K562 (cell line): ENCODE measurements at regions not wholly inside any gene's neighbourhood (a gene's known extent, or its start where the extent isn't known, plus 50 kb on each side); places are given as distances from the start of the nearest gene placed in this dataset.

Source experiments
- ATAC-seq: fragments of 200-7000 bp; cut with Tn5 transposase; 3 replicates; pipeline ENCODE4 v1.9.1; 2020; ENCODE audit warnings: moderate library complexity
- BruUV-seq: library from RNA; stranded (reverse); fragments of 400-500 nt; replicated peaks from 2 replicates; lab custom pipeline; 2021; lab: Mats Ljungman, UMichigan
- CTCF ChIA-PET: fragments of 300-600 bp; formaldehyde crosslinking; extraction: SDS; loops from one replicate; lab custom pipeline; 2021; ENCODE audit warnings: low intra/inter-chr PET ratio; lab: Yijun Ruan, JAX
- POLR2A ChIA-PET: fragments of 300-600, 350-650 bp; sonication (Branson Sonifier 250); formaldehyde crosslinking; extraction: SDS; loops from one replicate; lab custom pipeline; 2021; ENCODE audit warnings: antibody characterized with exemption, inconsistent platforms; lab: Yijun Ruan, JAX
- DNase-seq, 4 experiments: peaks; one replicate each; pipeline versions ENCODE4 v3.0.0 to v3.0.0-alpha.2; 2011 to 2018; ENCODE audit warnings: low spot score in 3 of 4, mixed read lengths in 3 of 4; ENCODE audit errors: extremely low read depth in 1 of 4
- FAIRE-seq: peaks from 2 replicates; lab custom pipeline; 2011; peaks lifted over from hg19 to GRCh38; lab: Jason Lieb, UNC
- H2AFZ ChIP-seq: 2 replicates; pipeline ENCODE4 v1.6.0; 2011; ENCODE audit warnings: low read depth, low read length, control low read depth, inconsistent platforms
- H3K27ac ChIP-seq: fragments of 200-600 bp; 3 replicates; pipeline ENCODE4 v1.8.0; 2011; ENCODE audit warnings: low read depth, mild to moderate bottlenecking, control low read depth, inconsistent platforms, low read length, moderate library complexity, mixed read lengths; ENCODE audit errors: extremely low read depth
- H3K27me3 ChIP-seq, 2 experiments: fragments of 300-600 bp in 1 of 2; 2 replicates in 1 of 2; 3 replicates in 1 of 2; pipeline versions ENCODE4 v1.6.0 to v1.8.0; 2011; ENCODE audit warnings: inconsistent platforms in 2 of 2, low read length in 2 of 2, mild to moderate bottlenecking in 1 of 2, mixed read lengths in 1 of 2, moderate library complexity in 1 of 2; ENCODE audit not compliant: control insufficient read depth in 2 of 2, insufficient read depth in 2 of 2
- H3K36me3 ChIP-seq: fragments of 300-600 bp; 3 replicates; pipeline ENCODE4 v1.8.0; 2011; ENCODE audit warnings: mild to moderate bottlenecking, low read length, inconsistent platforms; ENCODE audit not compliant: control insufficient read depth, insufficient read depth
- H3K4me1 ChIP-seq, 2 experiments: fragments of 200-600 bp in 1 of 2; replicated peaks in 1 of 2; 2 replicates in 1 of 2; 3 replicates in 1 of 2; pipeline versions ENCODE4 v1.5.1 to v1.8.0; 2011; ENCODE audit warnings: inconsistent platforms in 2 of 2, low read length in 2 of 2, mild to moderate bottlenecking in 1 of 2, mixed read lengths in 1 of 2, moderate library complexity in 1 of 2; ENCODE audit not compliant: control insufficient read depth in 2 of 2, insufficient read depth in 2 of 2
- H3K4me2 ChIP-seq: 2 replicates; pipeline ENCODE4 v1.6.1; 2011; ENCODE audit warnings: low read length, control low read depth, inconsistent platforms, mixed read lengths; ENCODE audit not compliant: insufficient read depth
- H3K4me3 ChIP-seq: fragments of 200-600 bp; sonication (generic), shearing (Covaris generic); 2 replicates; pipeline ENCODE4 v1.5.1; 2016; ENCODE audit warnings: control low read depth, inconsistent platforms
- H3K79me2 ChIP-seq: fragments of 200-600 bp; 3 replicates; pipeline ENCODE4 v1.8.0; 2011; ENCODE audit warnings: low read length, inconsistent platforms; ENCODE audit not compliant: control insufficient read depth, insufficient read depth
- H3K9ac ChIP-seq, 2 experiments: 2 replicates each; pipeline versions ENCODE4 v1.6.0 to v1.6.1; 2011; ENCODE audit warnings: low read depth in 2 of 2, low read length in 2 of 2, control low read depth in 1 of 2, inconsistent platforms in 1 of 2, mild to moderate bottlenecking in 1 of 2, mixed read lengths in 1 of 2; ENCODE audit not compliant: insufficient read depth in 1 of 2
- H3K9me1 ChIP-seq: one replicate; pipeline ENCODE4 v1.6.0; 2011; ENCODE audit warnings: inconsistent platforms, mild to moderate bottlenecking, low read length, moderate library complexity; ENCODE audit not compliant: control insufficient read depth, insufficient read depth
- H3K9me3 ChIP-seq: replicated peaks from 2 replicates; pipeline ENCODE4 v1.5.1; 2011; ENCODE audit warnings: low read depth, low read length, inconsistent platforms; ENCODE audit not compliant: control insufficient read depth, insufficient read depth
- H4K20me1 ChIP-seq: replicated peaks from 2 replicates; pipeline ENCODE4 v1.6.1; 2011; ENCODE audit warnings: low read length, inconsistent platforms, mixed read lengths; ENCODE audit not compliant: control insufficient read depth, insufficient read depth
- EHMT2 ChIP-seq: fragments of 450-650 bp; IDR thresholded peaks from 2 replicates; pipeline ENCODE4 v1.6.1; 2018; ENCODE audit warnings: antibody characterized with exemption
- ETV6 ChIP-seq, 3 experiments: fragments of 150-350 bp in 1 of 3; sonication (generic) in 1 of 3; formaldehyde crosslinking in 1 of 3; IDR thresholded peaks; 2 replicates each; pipeline versions ENCODE4 v1.6.1 to v1.8.0; 2014 to 2022; ENCODE audit warnings: borderline replicate concordance in 2 of 3, low read depth in 2 of 3, antibody characterized with exemption in 1 of 3, low read length in 1 of 3, mild to moderate bottlenecking in 1 of 3, missing genetic modification reagents in 1 of 3
- EZH2 ChIP-seq: IDR thresholded peaks from 2 replicates; pipeline ENCODE4 v1.6.1; 2012; ENCODE audit warnings: low read depth, mild to moderate bottlenecking, inconsistent platforms, low read length, borderline replicate concordance
- HCFC1 ChIP-seq: IDR thresholded peaks from 2 replicates; pipeline ENCODE4 v1.6.1; 2012; ENCODE audit warnings: low read depth, low read length, improper control_type of control experiment
- JUN ChIP-seq, 2 experiments: sonication (generic) in 1 of 2; formaldehyde crosslinking in 1 of 2; IDR thresholded peaks; 2 replicates each; pipeline versions ENCODE4 v1.6.1 to v1.8.0; 2012 to 2022; ENCODE audit warnings: borderline replicate concordance in 2 of 2, mild to moderate bottlenecking in 2 of 2, improper control_type of control experiment in 1 of 2, low read depth in 1 of 2, low read length in 1 of 2, missing genetic modification reagents in 1 of 2
- WGBS: fragments of 100-300 bp; shearing (Covaris generic); methylation state at CpG from one replicate; pipeline ENCODE4 v1.1.6; 2016; ENCODE audit warnings: low coverage, mixed read lengths; ENCODE audit not compliant: insufficient coverage; ENCODE audit errors: missing lambda C conversion rate; 5-methylcytosine and 5-hydroxymethylcytosine counted together
- in situ Hi-C: fragments of 300-500 bp; cut with MboI; formaldehyde crosslinking; loops from 4 replicates; pipeline ENCODE4 v1.15.0; 2018; ENCODE audit warnings: inconsistent platforms, mixed read lengths
- intact Hi-C: fragments of 100-400 bp; cut with micrococcal nuclease; formaldehyde crosslinking; loops from 2 replicates; pipeline ENCODE4 v1.14.2; 2022
- TF ChIP-seq, protein P1 (sequence below), 2 experiments: fragments of 150-350 bp in 1 of 2; IDR thresholded peaks; 2 replicates each; pipeline ENCODE4 v1.6.1; 2012 to 2016; ENCODE audit warnings: low read depth in 2 of 2, low read length in 2 of 2, mild to moderate bottlenecking in 1 of 2, moderate library complexity in 1 of 2
- TF ChIP-seq, protein P2 (sequence below): fragments of 450-650 bp; formaldehyde crosslinking; IDR thresholded peaks from 2 replicates; pipeline ENCODE4 v1.4.0; 2020; ENCODE audit warnings: mild to moderate bottlenecking, moderate library complexity
- TF ChIP-seq, protein P3 (sequence below): sonication (generic); formaldehyde crosslinking; IDR thresholded peaks from 2 replicates; pipeline ENCODE4 v1.8.0; 2022; ENCODE audit warnings: missing genetic modification reagents, mild to moderate bottlenecking, borderline replicate concordance

DNA sequence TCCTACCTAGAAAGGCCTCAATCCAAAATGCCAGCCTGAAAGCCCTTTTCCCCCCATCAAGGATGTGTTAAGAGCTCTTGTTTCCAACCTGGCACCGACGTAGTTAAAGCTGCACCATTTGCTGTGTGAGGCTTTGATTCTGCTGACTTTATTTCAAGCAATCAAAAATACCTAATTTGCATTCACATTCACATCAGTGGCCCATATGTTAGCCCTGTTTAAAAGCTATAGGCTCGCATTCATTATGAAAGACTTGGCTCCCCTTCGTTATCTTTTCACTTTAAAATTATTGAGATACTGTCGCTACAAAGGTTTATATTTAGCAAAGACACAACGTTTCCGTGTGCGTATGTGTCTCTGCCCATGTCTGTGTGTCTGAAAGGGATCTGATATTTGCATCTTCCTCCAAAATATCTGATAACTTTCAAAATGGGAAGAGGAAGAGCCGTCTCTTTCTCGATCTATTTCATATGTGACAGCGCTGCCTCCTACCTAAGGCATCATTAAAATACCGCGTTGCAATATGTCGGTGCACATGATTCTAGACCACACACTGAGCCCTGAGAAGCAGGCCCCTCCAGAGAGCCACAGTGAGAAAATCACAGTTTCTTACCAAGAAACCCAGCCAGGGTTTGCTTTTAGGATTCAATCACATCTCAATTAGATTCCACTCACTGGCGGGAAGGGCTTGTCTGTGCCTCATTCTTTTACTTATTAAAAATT, 57.1 kb upstream of the ITPRID1 start:
- Histone ChIP-seq H3K27me3 (no peaks in the 10 kb centered on the region), H3K4me2 (no peak overlapping the region), H3K9me1 (no peaks in the 10 kb centered on the region), H3K4me3 (no peak overlapping the region), H3K36me3 (no peaks in the 10 kb centered on the region), H3K9ac (no peak overlapping the region), H3K27ac (no peak overlapping the region), H3K79me2 (no peaks in the 10 kb centered on the region), H2AFZ (no peak overlapping the region), H4K20me1 (no peaks in the 10 kb centered on the region), H3K4me1 (no peaks in the 10 kb centered on the region), H3K9me3 (no peaks in the 10 kb centered on the region)
- TF ChIP-seq ETV6 (IDR thresholded peaks at IDR 0.05; ENCODE audit: borderline replicate concordance in 1 of 2, low read depth in 2 of 2, low read length in 1 of 2) (no peak), ETV6 (CRISPR knock-in tag; IDR thresholded peaks at IDR 0.05; ENCODE audit: borderline replicate concordance) (no peak), HCFC1 (no peak), EZH2 (no peak), JUN (IDR thresholded peaks at IDR 0.05; ENCODE audit: borderline replicate concordance, low read depth, low read length) (no peak), JUN (CRISPR knock-in tag; IDR thresholded peaks at IDR 0.05; ENCODE audit: borderline replicate concordance) (no peak), EHMT2 (no peak)
- TF ChIP-seq, protein P1, sequence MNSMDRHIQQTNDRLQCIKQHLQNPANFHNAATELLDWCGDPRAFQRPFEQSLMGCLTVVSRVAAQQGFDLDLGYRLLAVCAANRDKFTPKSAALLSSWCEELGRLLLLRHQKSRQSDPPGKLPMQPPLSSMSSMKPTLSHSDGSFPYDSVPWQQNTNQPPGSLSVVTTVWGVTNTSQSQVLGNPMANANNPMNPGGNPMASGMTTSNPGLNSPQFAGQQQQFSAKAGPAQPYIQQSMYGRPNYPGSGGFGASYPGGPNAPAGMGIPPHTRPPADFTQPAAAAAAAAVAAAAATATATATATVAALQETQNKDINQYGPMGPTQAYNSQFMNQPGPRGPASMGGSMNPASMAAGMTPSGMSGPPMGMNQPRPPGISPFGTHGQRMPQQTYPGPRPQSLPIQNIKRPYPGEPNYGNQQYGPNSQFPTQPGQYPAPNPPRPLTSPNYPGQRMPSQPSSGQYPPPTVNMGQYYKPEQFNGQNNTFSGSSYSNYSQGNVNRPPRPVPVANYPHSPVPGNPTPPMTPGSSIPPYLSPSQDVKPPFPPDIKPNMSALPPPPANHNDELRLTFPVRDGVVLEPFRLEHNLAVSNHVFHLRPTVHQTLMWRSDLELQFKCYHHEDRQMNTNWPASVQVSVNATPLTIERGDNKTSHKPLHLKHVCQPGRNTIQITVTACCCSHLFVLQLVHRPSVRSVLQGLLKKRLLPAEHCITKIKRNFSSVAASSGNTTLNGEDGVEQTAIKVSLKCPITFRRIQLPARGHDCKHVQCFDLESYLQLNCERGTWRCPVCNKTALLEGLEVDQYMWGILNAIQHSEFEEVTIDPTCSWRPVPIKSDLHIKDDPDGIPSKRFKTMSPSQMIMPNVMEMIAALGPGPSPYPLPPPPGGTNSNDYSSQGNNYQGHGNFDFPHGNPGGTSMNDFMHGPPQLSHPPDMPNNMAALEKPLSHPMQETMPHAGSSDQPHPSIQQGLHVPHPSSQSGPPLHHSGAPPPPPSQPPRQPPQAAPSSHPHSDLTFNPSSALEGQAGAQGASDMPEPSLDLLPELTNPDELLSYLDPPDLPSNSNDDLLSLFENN (IDR thresholded peaks at IDR 0.05; ENCODE audit: low read depth in 2 of 2, low read length in 2 of 2): no peak
- TF ChIP-seq, protein P2, sequence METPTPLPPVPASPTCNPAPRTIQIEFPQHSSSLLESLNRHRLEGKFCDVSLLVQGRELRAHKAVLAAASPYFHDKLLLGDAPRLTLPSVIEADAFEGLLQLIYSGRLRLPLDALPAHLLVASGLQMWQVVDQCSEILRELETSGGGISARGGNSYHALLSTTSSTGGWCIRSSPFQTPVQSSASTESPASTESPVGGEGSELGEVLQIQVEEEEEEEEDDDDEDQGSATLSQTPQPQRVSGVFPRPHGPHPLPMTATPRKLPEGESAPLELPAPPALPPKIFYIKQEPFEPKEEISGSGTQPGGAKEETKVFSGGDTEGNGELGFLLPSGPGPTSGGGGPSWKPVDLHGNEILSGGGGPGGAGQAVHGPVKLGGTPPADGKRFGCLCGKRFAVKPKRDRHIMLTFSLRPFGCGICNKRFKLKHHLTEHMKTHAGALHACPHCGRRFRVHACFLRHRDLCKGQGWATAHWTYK (CRISPR knock-in tag): no peak
- TF ChIP-seq, protein P3, sequence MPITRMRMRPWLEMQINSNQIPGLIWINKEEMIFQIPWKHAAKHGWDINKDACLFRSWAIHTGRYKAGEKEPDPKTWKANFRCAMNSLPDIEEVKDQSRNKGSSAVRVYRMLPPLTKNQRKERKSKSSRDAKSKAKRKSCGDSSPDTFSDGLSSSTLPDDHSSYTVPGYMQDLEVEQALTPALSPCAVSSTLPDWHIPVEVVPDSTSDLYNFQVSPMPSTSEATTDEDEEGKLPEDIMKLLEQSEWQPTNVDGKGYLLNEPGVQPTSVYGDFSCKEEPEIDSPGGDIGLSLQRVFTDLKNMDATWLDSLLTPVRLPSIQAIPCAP: no peak
- no peak for ATAC-seq
- in situ Hi-C loops: no loop called here
- DNase-seq: no peak
- POLR2A ChIA-PET: no interaction called here
- WGBS: under 1% methylated on average over 15 of the region's 15 CpGs
- BruUV-seq: no TSS peak
- FAIRE-seq: no peak
- intact Hi-C loops: no loop called here
- CTCF ChIA-PET: no interaction called here
